ENCODE measurements at regions not wholly inside any gene's neighbourhood (a gene's known extent, or its start where the extent isn't known, plus 50 kb on each side); places are given as distances from the start of the nearest gene placed in this dataset.

DNA sequence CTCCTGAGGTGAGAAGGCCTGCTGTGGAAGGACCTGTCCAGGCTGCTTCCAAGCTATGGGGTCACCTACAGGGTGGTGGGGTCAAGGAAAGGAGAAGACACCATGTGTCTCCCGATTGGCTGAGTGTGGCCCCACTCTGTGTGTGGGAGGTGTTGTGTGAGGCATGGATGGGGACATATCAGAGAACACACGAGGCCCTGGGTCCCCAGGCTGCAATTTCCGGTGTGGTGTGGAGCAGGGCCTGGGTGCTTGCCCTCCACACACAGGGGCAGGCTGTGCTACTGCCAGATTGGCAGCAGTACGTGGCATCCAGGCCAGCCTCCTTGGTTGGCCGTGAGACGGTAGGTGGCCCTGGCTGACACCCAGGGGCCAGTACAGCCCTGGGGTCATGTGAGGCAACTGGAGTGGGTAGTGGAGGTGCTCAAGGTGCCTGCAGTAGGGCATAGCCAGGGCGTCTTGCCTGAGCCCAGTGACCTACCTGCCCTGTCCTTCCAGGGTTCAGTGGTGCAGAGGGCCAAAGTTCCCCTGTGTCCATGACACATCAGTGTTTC, 233.8 kb downstream of the SNRPN start:
- TF ChIP-seq, protein P1, sequence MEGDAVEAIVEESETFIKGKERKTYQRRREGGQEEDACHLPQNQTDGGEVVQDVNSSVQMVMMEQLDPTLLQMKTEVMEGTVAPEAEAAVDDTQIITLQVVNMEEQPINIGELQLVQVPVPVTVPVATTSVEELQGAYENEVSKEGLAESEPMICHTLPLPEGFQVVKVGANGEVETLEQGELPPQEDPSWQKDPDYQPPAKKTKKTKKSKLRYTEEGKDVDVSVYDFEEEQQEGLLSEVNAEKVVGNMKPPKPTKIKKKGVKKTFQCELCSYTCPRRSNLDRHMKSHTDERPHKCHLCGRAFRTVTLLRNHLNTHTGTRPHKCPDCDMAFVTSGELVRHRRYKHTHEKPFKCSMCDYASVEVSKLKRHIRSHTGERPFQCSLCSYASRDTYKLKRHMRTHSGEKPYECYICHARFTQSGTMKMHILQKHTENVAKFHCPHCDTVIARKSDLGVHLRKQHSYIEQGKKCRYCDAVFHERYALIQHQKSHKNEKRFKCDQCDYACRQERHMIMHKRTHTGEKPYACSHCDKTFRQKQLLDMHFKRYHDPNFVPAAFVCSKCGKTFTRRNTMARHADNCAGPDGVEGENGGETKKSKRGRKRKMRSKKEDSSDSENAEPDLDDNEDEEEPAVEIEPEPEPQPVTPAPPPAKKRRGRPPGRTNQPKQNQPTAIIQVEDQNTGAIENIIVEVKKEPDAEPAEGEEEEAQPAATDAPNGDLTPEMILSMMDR (conservative IDR thresholded peaks at IDR 0.05; ENCODE audit: low read depth, low read length), result no peak
- no peak for TF ChIP-seq EZH2 (IDR thresholded peaks at IDR 0.05; ENCODE audit: low read length, unreplicated experiment)

All from PC-3 (cell line).